Thymus (tissue), 11 donors: ENCODE measurements at regions not wholly inside any gene's neighbourhood (a gene's known extent, or its start where the extent isn't known, plus 50 kb on each side); places are given as distances from the start of the nearest gene placed in this dataset.

Source experiments
- DNase-seq, 9 donors: peaks; one replicate each; pipeline ENCODE4 v3.0.0-alpha.2; 2013; ENCODE audit warnings: low spot score in 9 of 9, low read depth in 6 of 9, missing footprints in 1 of 9
- H3K27ac ChIP-seq, 2 donors: one replicate each; pipeline ENCODE4 v1.5.1; 2013; ENCODE audit warnings: control low read depth in 1 of 2, low read depth in 1 of 2, low read length in 1 of 2, mild to moderate bottlenecking in 1 of 2, moderate library complexity in 1 of 2
- H3K27me3 ChIP-seq, 2 donors: one replicate each; pipeline ENCODE4 v1.5.1; 2013; ENCODE audit warnings: low read length in 1 of 2; ENCODE audit not compliant: control insufficient read depth in 2 of 2, insufficient read depth in 1 of 2
- H3K36me3 ChIP-seq, 2 donors: one replicate each; pipeline ENCODE4 v1.5.1; 2013; ENCODE audit warnings: low read length in 1 of 2, mild to moderate bottlenecking in 1 of 2, moderate library complexity in 1 of 2; ENCODE audit not compliant: control insufficient read depth in 2 of 2, insufficient read depth in 2 of 2
- H3K4me1 ChIP-seq, 2 donors: one replicate each; pipeline ENCODE4 v1.5.1; 2013; ENCODE audit warnings: low read length in 2 of 2; ENCODE audit not compliant: control insufficient read depth in 2 of 2, insufficient read depth in 2 of 2
- H3K4me3 ChIP-seq, 2 donors: one replicate each; pipeline ENCODE4 v1.5.1; 2013; ENCODE audit warnings: low read length in 2 of 2, control low read depth in 1 of 2, mild to moderate bottlenecking in 1 of 2
- H3K9me3 ChIP-seq, 2 donors: one replicate each; pipeline ENCODE4 v1.5.1; 2013; ENCODE audit warnings: low read length in 1 of 2, mild to moderate bottlenecking in 1 of 2; ENCODE audit not compliant: control insufficient read depth in 2 of 2, insufficient read depth in 1 of 2
- WGBS: extraction: QIAGEN DNeasy Blood & Tissue Kit; methylation state at CpG from one replicate; pipeline ENCODE4 v1.1.7; 2013; 5-methylcytosine and 5-hydroxymethylcytosine counted together
- donor health status: healthy.

DNA sequence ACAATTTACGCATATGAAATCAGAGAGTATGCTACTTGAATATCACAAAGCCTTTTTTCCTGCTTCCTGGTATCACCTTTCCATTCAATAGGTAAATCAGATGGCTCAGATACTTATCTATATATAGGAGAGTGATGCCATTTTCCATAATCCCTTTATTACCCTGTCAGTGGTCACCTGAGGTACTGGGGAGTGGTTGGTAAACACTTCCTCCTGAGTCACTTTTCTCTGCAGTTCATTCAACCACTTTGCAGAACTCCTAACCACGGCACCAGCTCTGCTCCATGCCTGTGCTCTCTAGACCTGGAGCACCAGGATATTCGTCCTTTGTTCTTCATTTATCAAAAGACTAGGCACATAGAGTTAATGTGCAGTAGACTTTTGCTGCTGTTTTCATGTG, 748.5 kb upstream of the KLHL1 start:
- Histone ChIP-seq H3K4me3 (no peak overlapping the region), H3K9me3 (peaks cover 0 to 4% of the 10 kb centered on the region in 2 donors), H3K27me3 (no peaks in the 10 kb centered on the region), H3K36me3 (no peaks in the 10 kb centered on the region), H3K4me1 (no peaks in the 10 kb centered on the region), H3K27ac (no peak overlapping the region)
- 62% methylated on average over 3 of the region's 3 CpGs for WGBS
- no peak for DNase-seq

DNA sequence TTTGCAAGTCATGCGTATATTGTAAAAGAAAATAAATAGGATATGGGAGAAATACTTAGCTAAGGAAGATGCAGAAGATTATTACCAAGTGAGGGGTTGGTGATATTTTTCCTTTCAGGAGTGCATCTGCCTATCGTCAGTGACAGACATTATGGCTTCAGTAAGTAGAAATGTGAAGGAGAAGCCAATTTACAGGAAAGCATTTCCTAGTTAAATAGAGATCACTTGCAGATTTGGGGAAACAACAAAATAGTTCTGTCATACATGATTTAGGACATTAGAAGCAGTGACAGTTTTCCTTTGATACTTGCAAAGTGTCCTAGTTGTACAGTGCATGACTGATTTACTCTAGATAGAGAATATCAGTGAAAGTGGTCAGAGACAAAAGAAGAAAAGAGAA, 747.8 kb upstream of the KLHL1 start:
- DNase-seq: no peak
- Histone ChIP-seq H3K27ac (no peak overlapping the region), H3K4me1 (no peaks in the 10 kb centered on the region), H3K9me3 (peaks cover 0 to 4% of the 10 kb centered on the region in 2 donors), H3K4me3 (no peak overlapping the region), H3K36me3 (no peaks in the 10 kb centered on the region), H3K27me3 (no peaks in the 10 kb centered on the region)
- 94% methylated on average over 2 of the region's 2 CpGs for WGBS

DNA sequence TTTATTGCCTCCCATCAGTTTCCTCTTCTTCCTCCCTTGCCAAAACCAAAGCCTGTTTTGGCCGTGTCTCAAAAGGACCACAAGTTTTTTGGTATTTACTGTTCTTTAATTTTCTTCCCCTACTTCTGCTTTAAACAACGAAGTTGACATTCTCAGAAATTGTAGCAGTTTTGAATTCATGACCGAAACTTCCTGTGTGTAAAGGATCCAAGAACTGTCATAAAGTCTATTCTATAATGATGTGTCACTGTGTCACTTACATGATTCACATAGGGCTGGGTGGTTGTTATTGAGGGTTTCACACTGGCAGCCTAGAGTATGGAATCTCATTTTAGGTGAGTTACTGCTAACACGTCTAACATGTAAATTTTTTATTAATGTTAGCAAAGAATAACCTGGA, 741.0 kb upstream of the KLHL1 start:
- no peak for DNase-seq

DNA sequence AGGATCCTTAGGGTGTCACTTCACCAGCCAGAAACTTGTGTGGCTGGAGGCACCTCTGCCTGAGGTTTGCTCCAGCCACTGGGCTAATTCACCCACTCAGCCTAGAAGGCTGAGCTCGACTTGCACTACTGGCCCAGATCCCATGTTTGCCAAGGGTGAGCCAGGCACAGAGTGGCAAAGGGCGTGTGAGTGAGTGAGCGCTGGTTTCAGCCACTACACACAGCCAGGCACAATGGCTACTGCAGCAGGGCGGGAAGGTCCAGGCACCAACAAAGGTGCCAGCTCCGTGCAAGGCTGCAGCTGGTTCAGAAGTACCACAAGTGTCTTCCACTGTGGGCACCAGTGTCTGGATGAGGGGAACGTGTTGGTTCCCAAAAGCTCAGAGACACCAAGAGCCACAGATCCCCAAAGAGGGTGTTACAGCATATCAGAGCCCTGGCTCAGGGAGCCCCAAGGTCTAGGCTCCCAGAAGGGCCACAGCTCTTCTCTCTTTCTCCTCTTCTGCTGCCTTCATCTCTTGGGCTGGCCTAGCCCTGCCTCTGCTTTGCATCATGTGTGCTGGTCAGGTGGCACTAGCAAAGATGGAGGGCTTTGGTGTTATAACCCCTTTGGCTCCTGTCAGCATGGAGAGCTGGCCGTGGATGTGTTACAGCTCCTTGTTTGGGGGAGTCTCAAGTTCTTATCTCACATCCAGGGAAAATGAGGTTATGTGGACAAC, 736.3 kb upstream of the KLHL1 start:
- Histone ChIP-seq H3K4me1 (no peaks in the 10 kb centered on the region), H3K27me3 (no peaks in the 10 kb centered on the region), H3K9me3 (no peaks in the 10 kb centered on the region), H3K27ac (no peak overlapping the region), H3K36me3 (no peaks in the 10 kb centered on the region), H3K4me3 (no peak overlapping the region)
- 92% methylated on average over 7 of the region's 7 CpGs for WGBS
- DNase-seq: no peak

More for the DNA sequence above, 741.0 kb upstream of the KLHL1 start:
- no peaks in the 10 kb centered on the region for H3K4me1 ChIP-seq
- H3K27me3 ChIP-seq: no peaks in the 10 kb centered on the region
- no peaks in the 10 kb centered on the region for H3K9me3 ChIP-seq
- 19% methylated on average over 4 of the region's 4 CpGs for WGBS
- H3K4me3 ChIP-seq: no peak overlapping the region
- no peaks in the 10 kb centered on the region for H3K36me3 ChIP-seq
- H3K27ac ChIP-seq: no peak overlapping the region

DNA sequence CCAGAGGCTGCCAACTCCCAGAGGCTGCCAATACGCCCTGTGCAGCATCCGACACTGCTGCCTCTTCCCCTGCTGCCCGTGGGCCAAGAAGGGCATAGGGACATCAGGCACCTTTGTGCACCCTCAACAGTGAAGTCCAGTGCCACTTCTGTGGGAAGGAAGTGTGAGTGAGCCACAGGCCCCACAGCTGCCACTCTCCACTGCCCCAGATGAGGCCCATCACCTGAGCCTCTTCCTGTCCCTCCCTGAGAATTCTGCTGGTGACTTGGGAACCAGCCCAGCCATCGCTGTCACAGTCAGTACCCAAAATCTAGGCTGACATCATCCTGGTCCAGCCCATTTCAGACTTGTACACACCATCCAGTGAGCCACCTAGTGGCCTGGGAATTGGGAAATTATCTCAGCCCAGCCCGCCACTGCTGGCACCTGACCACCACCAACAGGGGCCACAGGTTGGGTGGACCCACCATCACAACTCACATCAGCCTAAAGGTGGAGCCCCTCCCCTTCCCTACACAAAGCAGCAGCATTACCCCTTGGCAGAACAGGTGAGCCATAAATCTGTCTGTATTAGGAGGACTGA, 733.9 kb upstream of the KLHL1 start:
- H3K4me3 ChIP-seq: no peak overlapping the region
- DNase-seq: no peak
- H3K4me1 ChIP-seq: no peaks in the 10 kb centered on the region
- 94% methylated on average over 5 of the region's 5 CpGs for WGBS
- no peaks in the 10 kb centered on the region for H3K36me3 ChIP-seq
- no peaks in the 10 kb centered on the region for H3K27me3 ChIP-seq
- no peaks in the 10 kb centered on the region for H3K9me3 ChIP-seq
- H3K27ac ChIP-seq: no peak overlapping the region

DNA sequence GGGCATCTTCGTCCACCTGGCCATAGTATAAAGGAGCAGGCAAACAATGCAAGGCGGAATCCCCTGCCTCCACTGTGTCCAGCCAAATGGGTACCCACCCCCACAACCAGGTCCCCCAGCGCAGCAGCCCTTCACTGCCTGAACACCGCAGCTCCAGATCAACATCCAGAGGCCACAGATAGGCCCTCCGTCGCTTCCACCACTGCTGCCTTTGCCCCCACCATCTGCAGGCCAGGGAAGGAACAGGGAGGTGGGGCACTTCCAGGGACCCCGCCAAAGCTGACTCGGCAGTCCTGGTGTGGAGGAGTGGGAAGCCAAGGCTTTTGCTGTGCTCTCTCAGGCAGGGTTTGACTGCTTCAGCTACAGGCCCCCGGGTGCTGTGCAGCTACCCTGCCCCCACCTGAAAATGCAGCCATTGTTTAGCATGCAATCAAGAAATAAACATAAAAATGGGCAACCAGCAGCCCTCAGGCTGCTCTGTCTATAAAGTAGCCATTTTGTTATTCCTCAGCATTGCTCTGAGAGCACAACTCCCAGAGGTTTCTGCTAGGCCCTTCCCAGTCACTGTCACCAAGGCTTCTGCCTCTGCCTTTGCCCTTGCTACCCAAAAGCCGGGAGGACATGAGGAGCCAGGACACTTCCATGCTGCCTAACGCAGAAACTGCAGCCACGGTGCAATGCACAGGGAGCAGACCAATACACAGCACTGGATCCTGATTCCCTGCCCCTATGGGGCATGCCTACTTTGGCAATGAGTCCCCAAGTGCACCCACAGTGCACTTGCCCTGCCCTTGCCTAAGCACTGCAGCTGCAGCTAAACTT, 733.2 kb upstream of the KLHL1 start:
- Histone ChIP-seq H3K9me3 (no peaks in the 10 kb centered on the region), H3K4me3 (no peak overlapping the region), H3K36me3 (no peaks in the 10 kb centered on the region), H3K4me1 (no peaks in the 10 kb centered on the region), H3K27ac (no peak overlapping the region), H3K27me3 (no peaks in the 10 kb centered on the region)
- WGBS: 87% methylated on average over 12 of the region's 12 CpGs
- DNase-seq: no peak

DNA sequence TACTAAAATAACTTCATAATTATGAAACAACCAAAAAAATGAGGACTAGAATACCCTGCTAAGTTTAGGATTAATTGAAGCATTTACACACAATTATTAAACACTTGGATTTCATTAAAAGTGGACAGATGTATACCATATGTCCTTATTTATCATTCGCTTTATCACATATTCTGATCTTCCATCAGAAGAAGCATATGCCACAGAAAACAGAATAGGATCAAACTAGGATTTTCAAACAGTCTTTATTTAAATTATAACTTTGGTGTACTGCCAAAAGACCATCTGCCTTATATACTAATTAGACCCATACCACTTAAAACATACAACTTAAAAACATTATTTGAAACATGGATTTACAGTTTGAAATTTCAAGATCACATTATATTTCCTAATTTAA, 727.1 kb upstream of the KLHL1 start:
- Histone ChIP-seq H3K36me3 (no peaks in the 10 kb centered on the region), H3K9me3 (no peaks in the 10 kb centered on the region), H3K27me3 (no peaks in the 10 kb centered on the region), H3K27ac (no peak overlapping the region), H3K4me1 (no peaks in the 10 kb centered on the region), H3K4me3 (no peak overlapping the region)
- 99% methylated on average over 1 of the region's 1 CpG for WGBS
- no peak for DNase-seq

DNA sequence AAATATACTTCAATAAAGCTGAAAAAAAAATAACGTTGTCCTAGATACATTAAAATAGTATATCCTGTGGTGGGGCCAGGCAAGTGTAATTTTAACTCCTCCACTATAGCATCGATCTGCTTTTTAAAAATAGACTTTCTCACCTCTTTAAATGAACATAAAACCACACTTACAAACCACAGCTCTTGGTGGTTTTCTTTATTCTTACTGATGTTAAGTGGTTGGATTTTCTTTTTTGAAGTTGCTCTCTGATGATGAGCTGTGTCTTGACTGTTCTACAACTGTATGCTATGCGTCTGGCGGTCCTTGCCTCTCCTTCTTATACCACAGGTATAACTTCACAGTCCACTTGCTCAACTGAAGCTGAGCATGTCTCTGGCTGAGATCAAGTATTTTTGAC, 721.5 kb upstream of the KLHL1 start:
- peak in 3 of 9 donors; percentile 2 to 41 (median 4) for DNase-seq
- H3K9me3 ChIP-seq: no peaks in the 10 kb centered on the region
- WGBS: 5% methylated on average over 4 of the region's 4 CpGs

DNA sequence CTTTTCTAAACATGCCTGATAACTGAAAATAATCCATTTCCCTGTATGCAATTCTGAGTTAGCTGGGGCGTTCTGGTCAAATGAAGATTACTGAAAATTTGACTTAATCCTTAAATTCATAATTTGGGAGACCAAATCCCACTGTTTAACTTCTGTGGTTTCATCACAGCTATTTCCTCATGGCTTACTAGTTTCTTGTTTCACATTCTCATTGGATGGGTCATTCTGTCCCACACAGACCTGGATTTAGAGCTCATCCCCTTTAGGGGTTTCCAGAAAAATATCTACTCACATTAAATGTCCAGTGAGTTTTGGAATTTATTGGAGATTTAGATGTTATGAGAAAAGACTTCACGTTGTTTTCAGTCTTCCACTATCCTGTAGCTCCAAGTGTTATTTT, 709.3 kb upstream of the KLHL1 start:
- Histone ChIP-seq H3K27me3 (no peaks in the 10 kb centered on the region), H3K27ac (no peak overlapping the region), H3K4me1 (no peaks in the 10 kb centered on the region), H3K9me3 (no peaks in the 10 kb centered on the region), H3K36me3 (no peaks in the 10 kb centered on the region), H3K4me3 (no peak overlapping the region)
- WGBS: 94% methylated on average over 2 of the region's 2 CpGs
- no peak for DNase-seq

More for the DNA sequence above, 721.5 kb upstream of the KLHL1 start:
- no peak overlapping the region for H3K27ac ChIP-seq
- no peaks in the 10 kb centered on the region for H3K36me3 ChIP-seq
- no peak overlapping the region for H3K4me3 ChIP-seq
- no peaks in the 10 kb centered on the region for H3K27me3 ChIP-seq
- H3K4me1 ChIP-seq: no peaks in the 10 kb centered on the region
